Thyroid gland (tissue), 4 donors: ENCODE measurements at regions not wholly inside any gene's neighbourhood (a gene's known extent, or its start where the extent isn't known, plus 50 kb on each side); places are given as distances from the start of the nearest gene placed in this dataset.

Experiments used
- DNase-seq, 2 donors: peaks; one replicate each; pipeline ENCODE4 v3.0.0-alpha.2; 2019
- H3K27ac ChIP-seq, 3 donors: fragments of 200-600 bp; sonication (generic); 1 replicate in 2 of 3; 2 replicates in 1 of 3; pipeline ENCODE4 v1.5.1; 2016 to 2019; ENCODE audit warnings: mild to moderate bottlenecking in 1 of 3, moderate library complexity in 1 of 3
- H3K27me3 ChIP-seq: fragments of 200-600 bp; sonication (generic); one replicate; pipeline ENCODE4 v1.5.1; 2019
- H3K36me3 ChIP-seq, 2 donors: fragments of 200-600 bp; sonication (generic); one replicate each; pipeline ENCODE4 v1.5.1; 2016 to 2019
- H3K4me1 ChIP-seq, 2 donors: fragments of 200-600 bp; sonication (generic); one replicate each; pipeline ENCODE4 v1.5.1; 2017 to 2019
- H3K4me3 ChIP-seq, 3 donors: fragments of 200-600 bp; sonication (generic); replicated peaks in 1 of 3; 1 replicate in 2 of 3; 2 replicates in 1 of 3; pipeline ENCODE4 v1.5.1; 2016; ENCODE audit warnings: mild to moderate bottlenecking in 1 of 3
- H3K9me3 ChIP-seq: fragments of 200-600 bp; sonication (generic); one replicate; pipeline ENCODE4 v1.5.1; 2017
- CTCF ChIP-seq, 6 experiments: fragments of 200-600 bp in 3 of 6; fragments of 450-650 bp in 3 of 6; sonication (generic) in 3 of 6; IDR thresholded peaks; one replicate each; pipeline ENCODE4 v1.5.1; 2016 to 2019; ENCODE audit warnings: antibody characterized with exemption in 6 of 6, mild to moderate bottlenecking in 2 of 6, inconsistent platforms in 1 of 6, moderate library complexity in 1 of 6
- POLR2A ChIP-seq, 2 donors: fragments of 450-650 bp; IDR thresholded peaks; one replicate each; pipeline ENCODE4 v1.6.1; 2017; ENCODE audit warnings: antibody characterized with exemption in 2 of 2, mild to moderate bottlenecking in 2 of 2, moderate library complexity in 1 of 2
- WGBS, 2 donors: methylation state at CpG; one replicate each; pipeline ENCODE4 v1.1.5; 2017; 5-methylcytosine and 5-hydroxymethylcytosine counted together
- intact Hi-C: fragments of 100-400 bp; cut with DNase I; formaldehyde crosslinking; loops from one replicate; pipeline ENCODE4 v1.15.1; 2023

GRCh38 chr10:111435871-111436270 lies 359.0 kb downstream of the ADRA2A start:
- intact Hi-C loops: no loop called here
- H3K27me3 ChIP-seq: no peaks in the 10 kb centered on the region
- 34 to 52% methylated on average over 1 of the region's 1 CpG for WGBS, 2 donors
- TF ChIP-seq POLR2A (IDR thresholded peaks at IDR 0.05) (no peak), CTCF (IDR thresholded peaks at IDR 0.05) (no peak)
- DNase-seq: no peak
- H3K9me3 ChIP-seq: no peaks in the 10 kb centered on the region
- H3K4me1 ChIP-seq: no peaks in the 10 kb centered on the region
- no peak overlapping the region for H3K4me3 ChIP-seq
- no peak overlapping the region for H3K27ac ChIP-seq
- H3K36me3 ChIP-seq: no peaks in the 10 kb centered on the region

GRCh38 chr10:111439034-111439842 lies 362.4 kb downstream of the ADRA2A start:
- Histone ChIP-seq H3K27ac (no peak overlapping the region), H3K9me3 (no peaks in the 10 kb centered on the region), H3K27me3 (no peaks in the 10 kb centered on the region), H3K36me3 (no peaks in the 10 kb centered on the region), H3K4me3 (no peak overlapping the region), H3K4me1 (no peaks in the 10 kb centered on the region)
- DNase-seq: no peak
- intact Hi-C loops: no loop called here
- WGBS, 2 donors: 86 to 95% methylated on average over 3 of the region's 3 CpGs
- TF ChIP-seq POLR2A (IDR thresholded peaks at IDR 0.05) (no peak), CTCF (IDR thresholded peaks at IDR 0.05) (no peak)

GRCh38 chr10:111440501-111440900 lies 363.7 kb downstream of the ADRA2A start:
- Histone ChIP-seq H3K27me3 (no peaks in the 10 kb centered on the region), H3K4me1 (no peaks in the 10 kb centered on the region), H3K4me3 (no peak overlapping the region), H3K27ac (no peak overlapping the region), H3K9me3 (no peaks in the 10 kb centered on the region), H3K36me3 (no peaks in the 10 kb centered on the region)
- DNase-seq: no peak
- WGBS, 2 donors: 69 to 79% methylated on average over 5 of the region's 5 CpGs
- intact Hi-C loops: no loop called here
- TF ChIP-seq POLR2A (IDR thresholded peaks at IDR 0.05) (no peak), CTCF (IDR thresholded peaks at IDR 0.05) (no peak)

- no peak overlapping the region for H3K4me3 ChIP-seq
- H3K27ac ChIP-seq: no peak overlapping the region
- no peaks in the 10 kb centered on the region for H3K27me3 ChIP-seq
- WGBS, 2 donors: 36 to 48% methylated on average over 5 of the region's 5 CpGs
- no peak for TF ChIP-seq POLR2A (IDR thresholded peaks at IDR 0.05)
- TF ChIP-seq CTCF (IDR thresholded peaks at IDR 0.05): no peak
- H3K4me1 ChIP-seq: peaks cover 4 to 8% of the 10 kb centered on the region in 2 donors
- intact Hi-C loops: no loop called here
- no peaks in the 10 kb centered on the region for H3K36me3 ChIP-seq
- no peaks in the 10 kb centered on the region for H3K9me3 ChIP-seq
- DNase-seq: no peak
Measured at GRCh38 chr10:111445667-111446066, 368.8 kb downstream of the ADRA2A start.

- H3K9me3 ChIP-seq: no peaks in the 10 kb centered on the region
- H3K4me3 ChIP-seq: no peak overlapping the region
- H3K27me3 ChIP-seq: no peaks in the 10 kb centered on the region
- TF ChIP-seq CTCF (IDR thresholded peaks at IDR 0.05) (no peak), POLR2A (IDR thresholded peaks at IDR 0.05) (no peak)
- no peak for DNase-seq
- H3K27ac ChIP-seq: no peak overlapping the region
- peaks cover 4 to 8% of the 10 kb centered on the region in 2 donors for H3K4me1 ChIP-seq
- no peaks in the 10 kb centered on the region for H3K36me3 ChIP-seq
- intact Hi-C loops: no loop called here
Measured at GRCh38 chr10:111446966-111447365, 370.1 kb downstream of the ADRA2A start.
